GOT3 (cell line): ENCODE measurements at regions not wholly inside any gene's neighbourhood (a gene's known extent, or its start where the extent isn't known, plus 50 kb on each side); places are given as distances from the start of the nearest gene placed in this dataset.

Source experiments
- DNase-seq: peaks from one replicate; lab custom pipeline; 2025; ENCODE audit warnings: mixed read lengths; lab: John Stamatoyannopoulos, UW

GRCh38 chr2:13901526-13901925 is 731.0 kb upstream of the LRATD1 start:
- DNase-seq, result no peak

GRCh38 chr2:13905831-13906230 is 726.7 kb upstream of the LRATD1 start:
- DNase-seq, result no peak

GRCh38 chr2:13916066-13916465 is 716.5 kb upstream of the LRATD1 start:
- no peak for DNase-seq

- no peak for DNase-seq
Observed at GRCh38 chr2:13917958-13918357, 714.6 kb upstream of the LRATD1 start.

- no peak for DNase-seq
Observed at GRCh38 chr2:13919981-13920382, 712.5 kb upstream of the LRATD1 start.

GRCh38 chr2:13921245-13921644 is 711.3 kb upstream of the LRATD1 start:
- DNase-seq, result no peak

- no peak for DNase-seq
Observed at GRCh38 chr2:13923823-13924222, 708.7 kb upstream of the LRATD1 start.

GRCh38 chr2:13942111-13942510 is 690.4 kb upstream of the LRATD1 start:
- no peak for DNase-seq

- DNase-seq, result no peak
Observed at GRCh38 chr2:13950761-13951160, 681.8 kb upstream of the LRATD1 start.

- no peak for DNase-seq
Observed at GRCh38 chr2:13968811-13969210, 663.7 kb upstream of the LRATD1 start.

GRCh38 chr2:13986119-13986720 is 646.3 kb upstream of the LRATD1 start:
- no peak for DNase-seq

GRCh38 chr2:13996527-13996926 is 636.0 kb upstream of the LRATD1 start:
- DNase-seq, result no peak

GRCh38 chr2:14011190-14011589 is 621.3 kb upstream of the LRATD1 start:
- DNase-seq, result no peak

GRCh38 chr2:14015113-14015630 is 617.3 kb upstream of the LRATD1 start:
- no peak for DNase-seq

- DNase-seq, result no peak
Observed at GRCh38 chr2:14016289-14016955, 616.1 kb upstream of the LRATD1 start.

- no peak for DNase-seq
Observed at GRCh38 chr2:14018620-14019019, 613.9 kb upstream of the LRATD1 start.

- DNase-seq, result no peak
Observed at GRCh38 chr2:14023558-14023957, 609.0 kb upstream of the LRATD1 start.

- no peak for DNase-seq
Observed at GRCh38 chr2:14039134-14039533, 593.4 kb upstream of the LRATD1 start.

GRCh38 chr2:14047491-14047890 is 585.0 kb upstream of the LRATD1 start:
- no peak for DNase-seq

GRCh38 chr2:14051401-14051800 is 581.1 kb upstream of the LRATD1 start:
- no peak for DNase-seq

GRCh38 chr2:14053105-14053504 is 579.4 kb upstream of the LRATD1 start:
- no peak for DNase-seq

GRCh38 chr2:14064346-14064745 is 568.2 kb upstream of the LRATD1 start:
- DNase-seq, result no peak

GRCh38 chr2:14072338-14072737 is 560.2 kb upstream of the LRATD1 start:
- no peak for DNase-seq

GRCh38 chr2:14074691-14075090 is 557.8 kb upstream of the LRATD1 start:
- no peak for DNase-seq
